GM21515 (cell line): ENCODE measurements at regions not wholly inside any gene's neighbourhood (a gene's known extent, or its start where the extent isn't known, plus 50 kb on each side); places are given as distances from the start of the nearest gene placed in this dataset.
"Not testable (repeated sequence)": the region's sequence is repeated elsewhere in the genome, so short reads cannot be mapped to it uniquely, and the experiment has no call there.

Source experiments
- ATAC-seq: cut with Tn5 transposase; IDR thresholded peaks from one replicate; pipeline ENCODE4 v1.9.1; 2021; ENCODE audit not compliant: unreplicated experiment

DNA sequence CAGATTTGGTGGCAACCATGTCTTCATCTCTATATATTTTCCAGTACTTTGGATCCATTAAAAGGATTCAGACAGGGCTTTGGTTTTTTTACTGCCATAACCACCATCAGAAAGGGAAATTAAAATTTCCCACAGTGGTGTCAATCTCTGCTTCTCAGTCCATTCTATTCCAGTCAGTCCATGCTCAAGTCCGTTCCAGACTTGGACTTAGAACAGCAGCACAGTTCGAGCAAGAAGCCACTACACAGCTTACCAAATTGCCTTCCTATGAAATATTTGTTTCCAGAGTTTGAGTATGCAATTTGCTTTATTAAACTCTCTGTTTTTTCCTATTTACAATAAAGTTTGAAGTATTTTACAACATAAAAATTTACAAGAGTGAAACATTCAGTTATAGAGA lies 306.5 kb upstream of the GULP1 start:
- ATAC-seq = no peak

DNA sequence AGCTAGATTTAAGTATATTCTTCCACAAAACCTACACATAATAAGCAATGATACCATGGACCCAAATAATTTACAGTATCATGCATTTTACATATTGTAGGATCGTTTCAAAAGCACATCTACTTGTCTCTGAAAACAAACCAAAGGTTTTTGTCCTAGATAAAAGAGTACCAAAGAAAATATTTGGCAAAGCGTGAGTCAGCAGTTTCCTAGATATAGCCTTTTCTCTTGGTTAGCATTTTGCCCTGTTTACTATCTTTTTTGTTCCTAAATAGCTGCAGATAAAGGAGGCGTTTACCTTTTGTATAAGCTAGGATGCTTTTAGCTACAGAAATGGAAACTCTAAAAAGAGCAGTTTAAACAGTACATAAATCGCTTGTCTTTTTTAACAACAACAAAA lies 305.8 kb upstream of the GULP1 start:
- no peak for ATAC-seq

DNA sequence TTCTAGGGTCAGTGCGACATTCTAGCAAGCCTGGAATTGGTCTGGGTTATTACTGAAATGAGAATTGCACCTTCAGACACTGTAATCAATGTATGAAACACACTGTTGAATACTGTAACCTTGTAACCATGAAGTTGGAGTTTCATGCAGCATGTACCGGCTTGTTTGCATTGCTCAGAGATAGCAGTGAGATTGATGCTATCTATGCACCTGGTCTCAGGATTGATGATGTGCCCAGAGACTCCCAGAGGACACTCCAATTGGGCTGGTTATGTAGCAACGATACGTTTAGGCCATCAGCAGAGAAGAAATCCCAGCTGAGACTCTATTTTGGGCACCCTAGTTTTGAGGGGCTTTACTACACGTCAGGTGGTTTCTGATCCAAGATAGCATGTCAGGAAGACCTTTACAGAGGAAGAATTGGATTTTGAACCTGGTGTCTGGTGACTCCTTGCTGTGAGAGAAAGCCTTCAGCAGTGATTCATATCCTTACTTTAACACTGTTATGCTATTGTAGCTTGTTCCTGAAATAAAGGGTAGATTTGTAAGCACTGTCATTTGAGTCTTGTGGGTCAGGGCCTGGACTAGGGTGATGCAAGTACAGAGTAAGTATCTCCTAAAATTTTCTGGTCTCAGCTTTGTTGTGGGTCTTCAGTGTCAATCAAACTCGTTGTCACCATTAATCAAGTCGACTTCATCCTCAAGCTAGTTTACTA lies 305.1 kb upstream of the GULP1 start:
- no peak for ATAC-seq

DNA sequence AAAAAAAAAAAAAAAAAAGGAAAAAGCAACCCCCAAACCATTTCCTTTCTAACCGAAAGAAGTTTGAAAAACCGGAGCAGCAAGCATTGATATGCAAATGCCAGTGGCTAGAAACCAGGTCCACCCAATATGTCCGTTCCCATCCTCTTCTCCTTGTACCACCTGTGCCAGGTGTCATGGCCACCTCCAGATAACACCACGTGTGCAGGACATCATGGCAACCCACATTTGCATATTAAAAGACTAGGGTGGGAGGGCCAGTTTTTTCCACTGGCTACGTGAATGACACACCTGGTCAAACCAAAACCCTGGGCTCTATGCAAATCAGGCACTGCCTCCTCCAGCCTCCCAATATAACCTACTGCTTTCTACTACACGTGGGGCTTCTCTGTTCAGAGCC lies 303.3 kb upstream of the GULP1 start:
- no peak for ATAC-seq

DNA sequence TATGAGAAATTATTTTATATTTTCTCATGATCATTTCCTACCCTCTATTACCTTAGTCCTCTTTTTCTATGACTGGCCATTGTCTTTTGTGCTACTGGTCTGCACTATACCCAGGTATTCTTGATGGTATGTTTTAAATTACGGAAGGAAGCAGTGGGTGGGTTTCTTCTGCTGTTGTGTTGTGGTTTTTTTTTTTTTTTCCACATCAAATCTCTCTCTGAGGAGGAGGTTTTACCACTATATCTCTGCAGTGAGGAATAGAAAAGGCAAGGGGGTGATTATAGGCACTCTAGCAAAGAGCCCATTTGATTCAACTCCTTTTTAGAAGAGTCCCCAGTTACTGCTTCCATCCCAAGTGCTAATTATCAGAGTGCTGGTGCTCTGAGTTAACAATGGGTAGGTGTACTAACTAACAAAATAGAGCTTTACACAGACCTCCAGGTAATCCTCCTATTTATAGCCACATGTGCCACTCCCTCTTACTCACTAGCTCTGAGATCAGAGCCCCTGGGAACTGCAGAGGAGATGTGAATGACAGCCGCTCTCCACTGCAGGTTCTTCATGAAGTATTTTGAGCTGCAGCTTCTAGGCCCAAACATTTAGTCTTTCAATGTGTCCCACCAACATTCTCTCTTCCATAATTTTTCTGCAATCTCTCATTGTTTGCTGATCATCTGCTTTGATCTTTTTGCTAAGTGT lies 301.6 kb upstream of the GULP1 start:
- ATAC-seq = peak; percentile 43

DNA sequence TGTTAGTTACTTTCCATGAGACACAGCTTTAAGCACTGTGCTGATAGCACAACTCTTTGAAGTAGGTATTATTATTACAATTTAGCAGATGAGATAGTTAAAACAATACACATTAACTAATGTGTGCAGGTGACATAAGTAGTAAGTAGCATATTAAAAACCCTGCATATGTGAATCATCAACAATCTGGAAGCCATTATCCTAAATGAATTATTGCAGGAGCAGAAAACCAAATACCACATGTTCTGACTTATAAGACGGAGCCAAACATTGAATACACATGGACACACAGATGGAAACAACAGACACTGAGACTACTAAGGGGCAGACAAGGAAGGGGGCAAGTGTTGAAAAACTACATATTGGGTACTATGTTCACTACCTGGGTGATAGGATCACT lies 300.3 kb upstream of the GULP1 start:
- no peak for ATAC-seq

DNA sequence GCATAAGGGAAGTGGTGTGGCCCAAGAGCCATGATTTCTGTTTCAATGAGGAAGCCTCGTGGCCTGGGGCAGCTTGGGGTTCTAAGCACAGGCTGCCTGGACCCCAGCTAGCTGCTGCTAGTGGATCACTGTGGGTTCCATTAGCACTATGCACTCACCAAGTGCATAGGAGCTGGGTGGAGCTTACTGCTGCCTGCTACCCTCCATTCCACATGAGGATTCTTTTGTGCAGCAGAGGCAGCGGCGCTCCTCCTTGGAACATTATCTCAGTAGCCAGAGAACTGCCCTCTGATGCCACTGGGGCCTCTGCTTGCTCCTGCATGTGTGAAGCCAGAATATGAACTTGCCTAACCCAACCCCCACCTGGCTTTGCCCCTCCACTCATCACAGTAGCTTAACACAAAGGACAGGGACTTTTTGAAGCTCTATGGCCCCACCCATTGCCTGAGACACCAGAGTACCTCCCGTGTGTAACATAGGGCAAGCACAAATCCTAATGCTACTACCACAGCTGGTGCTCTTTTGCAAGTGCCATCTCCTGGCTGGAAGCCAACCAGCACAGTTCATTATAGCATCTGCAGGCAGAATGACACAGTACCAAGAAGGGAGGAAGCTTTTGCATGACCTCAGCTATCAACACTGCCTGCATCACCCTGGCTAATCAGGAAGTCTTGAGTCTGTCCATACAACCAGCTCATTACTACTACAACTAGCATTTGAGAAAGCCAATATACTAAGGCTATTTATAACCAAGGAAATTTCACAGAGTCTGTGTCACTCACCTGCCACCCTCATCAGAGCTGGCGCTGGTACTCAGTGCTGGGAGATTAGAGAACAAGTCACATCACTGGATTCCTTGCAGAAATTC lies 297.0 kb upstream of the GULP1 start:
- ATAC-seq = no peak

DNA sequence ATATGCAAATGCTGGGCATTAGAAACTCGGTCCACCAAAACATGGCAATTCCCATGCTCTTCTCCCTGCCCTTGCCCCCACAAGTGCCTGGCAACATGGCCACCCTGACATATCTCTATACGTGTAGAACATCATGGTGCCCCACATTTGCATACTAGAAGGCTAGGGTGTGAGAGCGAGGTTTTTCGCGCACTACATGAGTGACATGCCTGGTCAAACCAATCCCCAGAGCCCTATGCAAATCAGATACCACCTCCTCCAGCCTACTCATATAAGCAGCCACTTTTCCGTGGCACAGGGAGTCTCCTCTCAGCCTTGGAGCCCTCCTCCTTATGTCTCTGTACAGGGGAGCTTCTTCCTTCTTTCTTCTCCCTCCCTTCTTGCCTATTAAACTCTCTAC lies 296.1 kb upstream of the GULP1 start:
- ATAC-seq = no peak

DNA sequence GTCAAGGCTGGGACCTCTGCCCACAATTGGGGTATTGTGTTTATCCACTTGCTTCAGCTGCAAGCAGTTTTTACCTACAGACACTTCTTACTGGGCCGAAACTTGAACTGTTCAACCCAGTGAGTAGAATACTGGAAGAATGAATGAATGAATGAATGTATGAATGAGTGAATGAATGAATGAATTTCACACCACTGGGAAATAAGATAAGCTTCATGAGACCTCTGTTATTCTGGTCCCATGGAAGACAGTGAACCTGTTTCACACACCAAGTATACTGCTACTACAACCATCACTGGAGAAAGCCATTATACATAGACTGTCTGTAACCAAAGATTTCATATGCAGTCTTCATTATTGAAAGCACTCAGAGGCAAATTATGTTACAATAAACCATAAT lies 295.0 kb upstream of the GULP1 start:
- ATAC-seq = no peak

DNA sequence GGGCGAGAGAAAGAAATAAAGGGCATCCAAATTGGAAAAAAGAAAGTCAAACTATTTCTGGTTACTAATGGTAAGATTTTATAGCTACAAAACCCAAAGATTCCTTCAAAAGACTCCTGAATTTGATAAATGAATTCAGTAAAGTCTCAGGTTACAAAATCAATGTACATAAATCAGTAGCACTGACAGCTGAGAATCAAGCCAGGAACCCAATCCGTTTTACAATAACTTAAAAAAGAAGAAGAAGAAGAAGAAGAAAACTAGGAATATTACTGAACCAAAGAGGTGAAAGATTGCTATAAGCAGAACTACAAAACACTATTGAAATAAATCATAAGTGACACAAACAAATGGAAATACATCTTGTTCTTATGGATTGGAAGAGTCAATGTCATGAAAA lies 291.5 kb upstream of the GULP1 start:
- no peak for ATAC-seq

DNA sequence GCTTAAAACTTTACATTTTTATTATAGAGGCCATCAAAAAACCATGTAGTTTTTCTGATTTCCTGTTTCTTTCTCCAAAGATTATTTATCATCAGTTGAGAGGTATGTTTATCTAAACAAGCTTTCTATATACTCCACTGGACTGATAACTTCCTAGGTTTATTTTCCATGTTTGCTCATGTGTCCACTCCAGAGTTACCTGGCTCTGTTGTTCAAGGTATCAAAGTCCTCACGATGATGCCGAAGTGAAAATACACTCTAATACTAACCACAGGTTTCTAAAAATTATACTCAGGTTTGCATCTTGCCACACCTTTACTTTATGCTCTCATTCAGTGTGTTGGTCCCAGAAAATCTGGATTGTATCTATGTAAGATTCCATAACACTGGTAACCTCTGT lies 287.9 kb upstream of the GULP1 start:
- no peak for ATAC-seq

DNA sequence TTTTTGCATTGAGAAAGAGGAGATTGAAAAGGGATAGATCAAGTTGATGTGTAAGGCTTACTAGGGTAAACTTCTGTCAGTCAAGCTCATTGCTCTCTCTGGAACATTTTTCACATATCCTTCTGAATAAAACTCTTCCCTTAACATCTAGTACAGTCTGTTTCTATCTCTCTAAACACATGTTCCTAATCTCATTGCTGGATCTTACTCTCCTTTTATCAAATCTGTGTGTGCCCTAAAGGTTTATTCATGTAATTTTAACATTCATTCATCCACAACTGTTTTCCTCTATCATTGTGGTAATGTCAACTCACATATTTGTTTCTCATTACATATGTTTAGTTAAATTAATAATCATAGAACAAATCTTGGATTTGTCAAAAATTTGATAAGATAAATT lies 277.9 kb upstream of the GULP1 start:
- no peak for ATAC-seq

DNA sequence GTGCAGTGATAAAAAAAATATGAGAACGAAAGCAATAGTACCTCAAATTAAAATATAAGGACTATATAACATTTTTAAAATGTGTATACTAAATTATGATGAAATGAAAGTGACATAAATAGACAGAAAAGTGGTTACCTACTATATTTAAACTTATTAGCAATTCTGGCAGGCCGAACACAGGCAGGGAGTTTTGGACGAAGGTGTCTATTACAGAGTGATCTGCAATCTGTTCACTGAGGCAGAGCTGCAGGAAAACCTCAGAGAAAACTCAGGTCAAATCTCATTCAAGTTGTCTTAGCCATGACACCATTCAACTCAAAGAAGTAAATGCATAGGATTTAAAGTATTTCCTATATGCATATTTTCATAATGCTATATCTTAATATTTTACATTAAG lies 274.8 kb upstream of the GULP1 start:
- ATAC-seq = no peak

DNA sequence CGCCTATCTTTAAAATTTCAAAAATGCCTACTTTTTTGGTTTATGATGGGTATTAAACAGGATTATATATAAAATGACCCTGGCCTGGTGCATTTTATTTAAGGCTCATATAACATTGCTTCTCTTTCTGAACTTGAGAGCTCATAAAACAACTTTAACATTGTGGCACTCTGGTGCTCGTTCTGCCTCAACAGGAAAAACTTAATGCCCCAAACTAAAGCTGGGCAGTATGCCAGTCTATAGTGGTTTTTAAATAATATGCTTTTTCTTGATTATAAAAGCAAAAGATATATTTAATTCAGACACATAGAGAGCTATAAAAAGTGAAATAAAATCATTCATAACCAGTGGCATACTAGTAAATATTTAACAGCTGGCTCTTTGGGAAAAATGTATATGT lies 269.3 kb upstream of the GULP1 start:
- no peak for ATAC-seq

DNA sequence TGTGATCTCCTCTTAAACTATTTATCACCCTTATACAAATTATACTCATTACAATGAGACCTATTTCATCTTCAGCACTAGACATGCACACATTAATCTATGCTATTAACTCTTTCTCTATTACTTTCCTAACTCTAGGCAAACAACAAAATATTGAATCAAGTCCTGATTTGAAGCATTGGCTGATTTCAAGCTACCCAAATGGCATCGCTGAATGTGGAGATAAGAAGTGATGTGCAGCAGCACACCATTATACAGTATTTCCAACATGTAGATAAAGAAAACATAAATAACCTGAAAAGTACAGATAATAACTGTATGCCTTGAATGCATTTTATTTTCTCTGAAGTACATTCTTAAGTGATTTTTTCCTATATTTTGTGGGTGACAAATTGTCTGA lies 268.6 kb upstream of the GULP1 start:
- ATAC-seq = no peak

DNA sequence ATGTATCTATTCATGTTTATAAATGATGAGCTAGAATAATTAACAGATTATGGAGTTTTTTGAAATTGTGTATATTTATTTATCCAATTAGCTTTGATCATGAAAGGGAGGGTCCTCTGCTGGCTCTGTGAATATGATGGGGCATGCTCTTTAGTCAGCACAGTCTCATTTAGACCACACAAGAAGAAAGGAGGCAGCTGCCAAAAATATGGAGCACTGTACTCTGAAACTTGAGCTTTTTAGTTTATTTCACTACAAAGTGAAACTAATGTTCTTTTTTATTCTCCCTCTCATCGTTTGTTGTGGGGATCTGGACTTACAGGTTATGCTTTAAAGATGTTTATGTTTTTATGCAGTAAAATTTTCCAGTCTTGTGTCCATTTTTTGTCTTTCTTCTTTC lies 266.9 kb upstream of the GULP1 start:
- ATAC-seq = no peak

DNA sequence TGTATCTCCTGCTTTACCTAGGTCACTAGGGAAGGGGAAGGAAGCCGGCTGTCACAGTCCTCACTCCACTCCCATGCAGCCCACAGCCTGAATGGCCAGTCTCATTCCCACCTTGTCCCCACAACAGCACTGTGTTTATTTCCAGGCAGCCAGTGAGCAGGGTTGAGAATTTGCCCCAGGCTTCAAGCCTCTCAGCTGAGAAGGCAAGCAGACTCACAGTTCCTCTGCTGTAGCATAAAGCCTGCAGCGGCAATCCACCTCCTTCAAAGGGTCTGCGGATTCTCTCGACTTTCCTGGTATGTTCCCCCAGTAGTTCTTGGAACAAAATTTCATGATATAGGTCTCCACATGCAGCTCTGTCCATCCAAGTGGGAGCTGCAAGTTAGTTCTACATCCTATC lies 262.9 kb upstream of the GULP1 start:
- no peak for ATAC-seq

DNA sequence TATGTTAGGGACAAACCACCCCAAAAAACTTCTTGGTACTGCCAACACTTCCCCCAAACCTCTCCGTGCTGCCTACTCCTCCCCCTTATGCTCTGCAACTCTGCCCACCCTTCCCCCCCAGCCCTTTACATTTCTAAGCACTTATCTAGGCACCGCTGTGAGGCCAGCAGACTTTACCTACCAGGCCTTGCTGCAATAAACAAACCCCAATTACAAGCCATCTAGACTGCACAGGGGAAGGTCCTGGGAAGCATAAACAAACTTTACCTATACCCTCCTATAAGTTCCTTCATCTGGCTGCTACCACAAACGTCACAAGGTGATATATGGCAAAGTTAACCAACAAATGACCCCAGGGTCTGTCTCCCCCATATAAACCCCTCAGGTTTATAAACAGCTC lies 259.4 kb upstream of the GULP1 start:
- no peak for ATAC-seq

DNA sequence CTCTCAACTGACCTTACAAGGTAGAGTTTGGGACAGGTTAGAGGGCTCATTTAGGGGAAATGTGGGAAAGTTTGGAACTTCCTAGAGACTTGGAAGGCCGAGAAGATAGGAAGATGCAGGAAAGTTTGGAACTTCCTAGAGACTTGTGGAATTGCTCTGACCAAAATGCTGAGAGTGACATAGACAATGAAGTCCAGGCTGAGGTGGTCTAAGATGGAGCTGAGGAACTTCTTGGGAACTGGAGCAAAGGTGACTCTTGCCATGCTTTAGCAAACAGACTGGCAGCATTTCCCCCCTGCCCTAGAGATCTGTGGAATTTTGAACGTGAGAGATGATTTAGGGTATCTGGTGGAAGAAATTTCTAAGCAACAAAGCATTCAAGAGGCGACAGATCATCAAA lies 258.9 kb upstream of the GULP1 start:
- ATAC-seq = no peak

DNA sequence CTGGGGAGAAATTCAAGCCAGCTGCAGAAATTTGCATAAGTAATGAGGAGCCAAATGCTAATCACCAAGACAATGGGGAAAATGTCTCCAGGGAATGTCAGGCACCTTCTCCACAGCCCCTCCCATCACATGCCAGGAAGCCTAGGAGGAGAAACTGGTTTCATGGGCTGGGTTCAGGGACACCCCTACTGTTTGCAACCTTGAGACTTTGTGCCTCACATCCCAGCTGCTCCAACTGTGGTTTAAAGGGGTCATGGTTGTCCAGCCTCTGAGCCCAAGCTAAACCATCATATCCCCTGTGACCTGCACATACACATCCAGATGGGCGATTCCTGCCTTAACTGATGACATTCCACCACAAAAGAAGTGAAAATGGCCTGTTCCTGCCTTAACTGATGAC lies 258.4 kb upstream of the GULP1 start:
- ATAC-seq = not testable (repeated sequence)

DNA sequence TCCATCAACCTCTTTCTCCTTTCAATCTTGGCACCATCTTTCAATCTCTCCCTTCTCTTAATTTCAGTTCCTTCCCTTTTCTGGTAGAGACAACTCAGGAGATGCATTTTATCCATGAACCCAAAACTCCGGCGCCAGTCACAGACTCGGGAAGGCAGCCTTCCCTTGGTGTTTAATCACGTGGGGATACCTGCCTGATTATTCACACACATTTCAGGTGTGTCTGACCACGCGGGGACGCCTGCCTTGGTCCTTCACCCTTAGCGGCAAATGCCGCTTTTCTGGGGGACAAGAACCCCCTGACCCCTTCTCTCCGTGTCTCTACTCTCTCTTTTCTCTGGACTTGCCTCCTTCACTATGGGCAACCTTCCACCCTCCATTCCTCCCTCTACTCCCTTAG lies 257.6 kb upstream of the GULP1 start:
- ATAC-seq = not testable (repeated sequence)

DNA sequence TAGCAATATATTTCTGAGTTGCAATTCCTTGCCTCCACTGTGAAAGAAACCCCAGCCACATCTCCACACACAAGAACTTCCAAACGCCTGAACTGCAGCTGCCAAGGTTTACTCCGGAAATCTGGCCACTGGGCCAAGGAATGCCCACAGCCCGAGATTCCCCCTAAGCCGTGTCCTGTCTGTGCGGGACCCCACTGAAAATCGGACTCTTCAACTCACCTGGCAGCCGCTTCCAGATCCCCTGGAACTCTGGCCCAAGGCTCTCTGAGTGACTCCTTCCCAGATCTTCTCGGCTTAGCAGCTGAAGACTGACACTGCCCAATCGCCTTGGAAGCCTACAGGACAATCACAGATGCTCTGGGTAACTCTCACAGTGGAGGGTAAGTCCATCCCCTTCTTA lies 256.3 kb upstream of the GULP1 start:
- not testable (repeated sequence) for ATAC-seq
